Fibroblast of villous mesenchyme (primary cell): ENCODE measurements at regions not wholly inside any gene's neighbourhood (a gene's known extent, or its start where the extent isn't known, plus 50 kb on each side); places are given as distances from the start of the nearest gene placed in this dataset.

ENCODE experiments used
- DNase-seq: peaks from one replicate; pipeline ENCODE4 v3.0.0-alpha.2; 2010; ENCODE audit warnings: low read depth
- H3K4me3 ChIP-seq: 2 replicates; pipeline ENCODE4 v1.5.1; 2011; ENCODE audit warnings: low read depth, mild to moderate bottlenecking, low read length
- TF ChIP-seq, protein P1 (sequence below): IDR thresholded peaks from 2 replicates; pipeline ENCODE4 v1.5.1; 2012; ENCODE audit warnings: low read depth, mild to moderate bottlenecking, low read length; ENCODE audit not compliant: insufficient read depth

DNA sequence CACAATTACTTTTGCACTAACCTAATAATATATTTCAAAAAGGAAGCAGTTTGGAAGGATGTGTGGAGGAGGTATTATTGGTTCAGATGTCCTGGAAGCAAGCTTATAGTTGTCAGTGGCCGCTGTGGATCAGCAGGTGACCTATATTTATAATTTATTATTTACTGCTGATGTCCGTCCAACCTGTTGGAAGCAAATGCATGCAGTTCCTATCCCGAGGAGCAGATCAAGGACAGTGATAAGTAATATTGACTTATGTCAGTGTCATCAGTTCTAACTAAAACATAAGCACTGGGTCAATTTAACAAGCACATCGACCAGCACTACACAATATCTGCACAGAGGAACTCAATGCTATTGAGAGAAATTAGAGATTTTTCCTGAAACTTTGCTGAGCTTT, 270.1 kb downstream of the BRINP2 start:
- TF ChIP-seq, protein P1, sequence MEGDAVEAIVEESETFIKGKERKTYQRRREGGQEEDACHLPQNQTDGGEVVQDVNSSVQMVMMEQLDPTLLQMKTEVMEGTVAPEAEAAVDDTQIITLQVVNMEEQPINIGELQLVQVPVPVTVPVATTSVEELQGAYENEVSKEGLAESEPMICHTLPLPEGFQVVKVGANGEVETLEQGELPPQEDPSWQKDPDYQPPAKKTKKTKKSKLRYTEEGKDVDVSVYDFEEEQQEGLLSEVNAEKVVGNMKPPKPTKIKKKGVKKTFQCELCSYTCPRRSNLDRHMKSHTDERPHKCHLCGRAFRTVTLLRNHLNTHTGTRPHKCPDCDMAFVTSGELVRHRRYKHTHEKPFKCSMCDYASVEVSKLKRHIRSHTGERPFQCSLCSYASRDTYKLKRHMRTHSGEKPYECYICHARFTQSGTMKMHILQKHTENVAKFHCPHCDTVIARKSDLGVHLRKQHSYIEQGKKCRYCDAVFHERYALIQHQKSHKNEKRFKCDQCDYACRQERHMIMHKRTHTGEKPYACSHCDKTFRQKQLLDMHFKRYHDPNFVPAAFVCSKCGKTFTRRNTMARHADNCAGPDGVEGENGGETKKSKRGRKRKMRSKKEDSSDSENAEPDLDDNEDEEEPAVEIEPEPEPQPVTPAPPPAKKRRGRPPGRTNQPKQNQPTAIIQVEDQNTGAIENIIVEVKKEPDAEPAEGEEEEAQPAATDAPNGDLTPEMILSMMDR, result no peak

DNA sequence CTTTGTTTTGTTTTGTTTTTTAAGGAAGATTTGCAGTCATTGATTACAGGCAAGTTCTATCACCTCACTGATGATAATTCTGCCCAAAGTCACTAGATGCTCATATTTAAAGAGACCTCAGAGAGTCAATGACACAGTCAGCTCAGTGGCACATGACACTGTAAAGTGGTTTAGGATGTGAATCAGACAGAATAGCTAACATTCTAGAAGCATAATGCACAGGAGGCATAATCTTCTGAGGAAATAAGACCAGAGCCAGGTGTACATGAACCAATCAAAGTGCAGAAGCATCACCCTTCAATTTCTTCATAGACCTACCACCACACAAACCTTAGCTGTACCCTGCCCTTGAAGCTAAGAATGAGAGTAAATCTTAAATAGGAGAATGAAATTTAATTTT, 268.5 kb downstream of the BRINP2 start:
- no peak for DNase-seq
- TF ChIP-seq, protein P1, result no peak
- H3K4me3 ChIP-seq, result no peak overlapping the region

More for the DNA sequence above, 270.1 kb downstream of the BRINP2 start:
- DNase-seq, result no peak
- H3K4me3 ChIP-seq, result no peak overlapping the region

DNA sequence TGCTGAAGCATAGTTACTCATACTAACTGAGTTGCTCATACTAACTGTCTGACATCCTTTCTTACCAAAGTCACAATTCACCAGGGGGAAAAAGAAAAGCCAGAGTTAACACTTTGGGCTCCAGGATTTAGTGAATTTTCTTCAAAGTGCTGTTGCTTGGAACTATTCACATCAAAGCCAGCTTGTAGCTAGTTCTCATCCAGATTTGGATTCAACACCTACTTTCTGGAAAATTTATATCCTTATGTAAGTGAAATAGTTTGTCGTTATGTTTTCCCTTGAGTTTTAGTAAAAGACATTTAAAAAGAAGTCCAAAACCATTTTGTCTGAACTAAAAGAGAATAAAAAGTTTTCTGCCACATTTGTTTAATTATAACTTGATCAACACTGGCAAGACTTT, 264.6 kb downstream of the BRINP2 start:
- H3K4me3 ChIP-seq, result no peak overlapping the region
- no peak for DNase-seq
- TF ChIP-seq, protein P1, result no peak

DNA sequence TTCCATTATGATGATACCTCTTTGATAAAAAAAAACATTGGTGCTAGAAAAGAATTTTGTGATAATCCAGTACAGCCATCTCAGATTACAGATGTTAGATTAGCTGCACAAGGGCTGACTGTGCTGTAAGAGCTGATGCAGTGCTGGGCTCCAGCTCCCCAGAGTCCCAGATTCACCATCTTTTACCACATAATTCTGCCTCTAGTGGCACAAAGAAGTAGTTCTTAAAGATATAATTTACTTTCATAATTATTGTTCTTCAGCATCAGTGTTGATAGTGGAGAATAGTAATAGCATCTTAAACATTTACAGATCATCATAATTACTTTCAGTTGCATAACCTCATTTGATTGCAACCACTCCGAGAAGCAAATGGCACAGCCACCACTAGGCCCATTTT, 262.1 kb downstream of the BRINP2 start:
- no peak overlapping the region for H3K4me3 ChIP-seq
- TF ChIP-seq, protein P1, result peak; percentile 38
- no peak for DNase-seq

DNA sequence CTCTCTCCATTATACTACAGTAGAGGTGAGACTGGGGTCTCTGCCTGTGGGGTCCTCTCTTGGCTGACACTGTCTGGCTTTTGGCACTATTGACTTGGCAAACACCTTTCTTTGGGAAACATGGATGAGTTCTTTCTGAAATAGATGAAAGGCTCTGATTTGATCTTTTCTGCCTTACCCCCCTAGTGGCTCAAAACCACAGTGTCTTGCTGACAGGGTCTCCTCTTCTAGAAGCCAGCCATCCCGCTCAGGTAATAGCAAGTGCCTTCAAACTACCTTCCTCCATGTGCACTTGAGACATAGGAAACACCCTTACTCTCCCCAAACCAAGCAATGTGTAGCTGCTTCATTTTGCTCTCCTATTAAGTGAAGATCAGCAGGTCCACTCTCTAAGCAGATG, 260.4 kb downstream of the BRINP2 start:
- TF ChIP-seq, protein P1, result no peak
- no peak for DNase-seq
- H3K4me3 ChIP-seq, result no peak overlapping the region

DNA sequence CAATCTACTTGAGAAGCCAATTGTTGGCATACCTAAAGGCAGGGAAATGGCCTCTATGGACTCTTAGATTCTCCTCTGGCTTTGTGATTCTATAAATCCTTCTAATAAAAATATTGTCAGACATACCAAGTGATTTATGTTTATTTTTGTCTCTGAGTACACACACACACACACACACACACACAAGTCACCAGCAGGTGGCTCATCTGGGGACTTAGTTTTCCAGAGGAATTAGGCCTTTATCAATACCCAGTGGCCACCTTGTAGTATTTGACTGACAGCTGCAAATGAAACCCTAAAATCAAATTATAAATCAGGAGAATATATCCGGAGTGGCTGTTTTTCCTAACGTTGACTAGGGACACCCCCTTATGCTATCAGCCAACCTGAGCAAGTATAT, 258.5 kb downstream of the BRINP2 start:
- TF ChIP-seq, protein P1, result no peak
- no peak for DNase-seq

DNA sequence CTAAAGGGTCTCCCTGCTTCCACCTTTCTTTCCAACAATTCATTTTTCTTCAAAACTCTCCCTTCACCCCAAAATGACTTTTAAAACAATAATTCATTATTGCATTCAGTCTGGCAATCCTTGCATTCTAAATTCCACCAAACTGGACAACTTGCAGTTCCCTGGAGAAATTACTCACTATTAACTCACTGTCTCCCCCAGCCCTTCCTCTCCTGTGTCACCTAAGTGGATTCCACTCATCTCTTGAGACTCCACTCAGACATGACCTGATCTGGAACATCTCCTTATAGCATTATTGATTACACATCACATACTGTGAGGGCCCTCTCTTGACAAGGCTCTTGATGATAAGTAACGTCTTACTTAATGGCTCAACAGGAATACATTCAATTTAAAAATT, 257.1 kb downstream of the BRINP2 start:
- DNase-seq, result no peak
- TF ChIP-seq, protein P1, result no peak
- H3K4me3 ChIP-seq, result no peak overlapping the region

More for the DNA sequence above, 258.5 kb downstream of the BRINP2 start:
- no peak overlapping the region for H3K4me3 ChIP-seq
